Stomach (tissue), 8 donors: ENCODE measurements at regions not wholly inside any gene's neighbourhood (a gene's known extent, or its start where the extent isn't known, plus 50 kb on each side); places are given as distances from the start of the nearest gene placed in this dataset.

Experiments used
- DNase-seq, 2 donors: peaks; one replicate each; pipeline versions ENCODE4 v3.0.0 to v3.0.0-alpha.2; 2013 to 2019
- H3K27ac ChIP-seq, 5 donors: fragments of 200-600 bp in 4 of 5; sonication (generic) in 4 of 5; one replicate each; pipeline ENCODE4 v1.5.1; 2013 to 2019; ENCODE audit warnings: mild to moderate bottlenecking in 1 of 5, moderate library complexity in 1 of 5
- H3K27me3 ChIP-seq, 3 donors: fragments of 200-600 bp; sonication (generic); one replicate each; pipeline ENCODE4 v1.5.1; 2017 to 2019; ENCODE audit warnings: mixed run types in 1 of 3
- H3K36me3 ChIP-seq, 4 donors: fragments of 200-600 bp; sonication (generic); 1 replicate in 3 of 4; 2 replicates in 1 of 4; pipeline ENCODE4 v1.5.1; 2016 to 2019
- H3K4me1 ChIP-seq, 4 donors: fragments of 200-600 bp; sonication (generic); one replicate each; pipeline ENCODE4 v1.5.1; 2016 to 2019
- H3K4me3 ChIP-seq, 4 donors: fragments of 200-600 bp; sonication (generic) in 3 of 4; one replicate each; pipeline ENCODE4 v1.5.1; 2016 to 2019; ENCODE audit warnings: mild to moderate bottlenecking in 1 of 4
- H3K9me3 ChIP-seq, 4 donors: fragments of 200-600 bp; sonication (generic); one replicate each; pipeline ENCODE4 v1.5.1; 2016 to 2019
- CTCF ChIP-seq, 7 experiments: fragments of 450-650 bp in 4 of 7; fragments of 200-600 bp in 3 of 7; sonication (generic) in 3 of 7; IDR thresholded peaks; one replicate each; pipeline ENCODE4 v1.5.1; 2016 to 2019; ENCODE audit warnings: antibody characterized with exemption in 7 of 7, control low read depth in 2 of 7, mild to moderate bottlenecking in 1 of 7
- EP300 ChIP-seq: sonication (generic); formaldehyde crosslinking; IDR thresholded peaks from one replicate; pipeline ENCODE4 v1.6.1; 2017; ENCODE audit warnings: antibody characterized with exemption
- POLR2A ChIP-seq, 4 donors: fragments of 450-650 bp; IDR thresholded peaks; one replicate each; pipeline ENCODE4 v1.6.1; 2016; ENCODE audit warnings: antibody characterized with exemption in 4 of 4, control low read depth in 2 of 4, mild to moderate bottlenecking in 1 of 4, moderate library complexity in 1 of 4
- POLR2AphosphoS5 ChIP-seq, 3 donors: sonication (generic); formaldehyde crosslinking; IDR thresholded peaks; one replicate each; pipeline ENCODE4 v1.6.1; 2016; ENCODE audit warnings: antibody characterized with exemption in 3 of 3
- WGBS, 5 donors: extraction: QIAGEN DNeasy Blood & Tissue Kit in 3 of 5; methylation state at CpG; one replicate each; pipeline versions ENCODE4 v1.1.5 to v1.1.7; 2013 to 2018; 5-methylcytosine and 5-hydroxymethylcytosine counted together
- intact Hi-C: fragments of 100-400 bp; cut with DNase I; formaldehyde crosslinking; loops from one replicate; pipeline ENCODE4 v1.15.1; 2023; ENCODE audit warnings: low total_unique reads
- donor health status: healthy with polysubstance abuse.
- donor health status: Bipolar disorder and iron deficiency.
- donor health status: healthy.

GRCh38 chr13:74866101-74866500, 615.9 kb downstream of the TBC1D4 start:
- Histone ChIP-seq H3K36me3 (no peaks in the 10 kb centered on the region), H3K4me3 (no peak overlapping the region), H3K4me1 (no peaks in the 10 kb centered on the region), H3K27ac (no peak overlapping the region), H3K27me3 (no peaks in the 10 kb centered on the region), H3K9me3 (peaks cover 0 to 15% (median 7%) of the 10 kb centered on the region in 4 donors)
- WGBS, 5 donors: 18 to 40% (median 22%) methylated on average over 1 of the region's 1 CpG
- DNase-seq: peak in 1 of 2 donors; percentile 53
- intact Hi-C loops: no loop called here
- TF ChIP-seq POLR2AphosphoS5 (IDR thresholded peaks at IDR 0.05): no peak
- TF ChIP-seq POLR2A (IDR thresholded peaks at IDR 0.05): no peak
- TF ChIP-seq EP300: no peak
- no peak for TF ChIP-seq CTCF (IDR thresholded peaks at IDR 0.05)

- no peak overlapping the region for H3K4me3 ChIP-seq
- TF ChIP-seq POLR2AphosphoS5 (IDR thresholded peaks at IDR 0.05) (no peak), EP300 (no peak), CTCF (IDR thresholded peaks at IDR 0.05) (no peak), POLR2A (IDR thresholded peaks at IDR 0.05) (no peak)
- no peaks in the 10 kb centered on the region for H3K27me3 ChIP-seq
- H3K9me3 ChIP-seq: peaks cover 0 to 15% (median 7%) of the 10 kb centered on the region in 4 donors
- no peaks in the 10 kb centered on the region for H3K4me1 ChIP-seq
- no peaks in the 10 kb centered on the region for H3K36me3 ChIP-seq
- peak in 1 of 2 donors; percentile 53 for DNase-seq
- no peak overlapping the region for H3K27ac ChIP-seq
- intact Hi-C loops: no loop called here
Measured at GRCh38 chr13:74865656-74866055, 616.3 kb downstream of the TBC1D4 start.

GRCh38 chr13:74860789-74861188, 621.2 kb downstream of the TBC1D4 start:
- Histone ChIP-seq H3K36me3 (no peaks in the 10 kb centered on the region), H3K27me3 (no peaks in the 10 kb centered on the region), H3K9me3 (peaks cover 0 to 11% (median 8%) of the 10 kb centered on the region in 4 donors), H3K27ac (no peak overlapping the region), H3K4me1 (no peaks in the 10 kb centered on the region), H3K4me3 (no peak overlapping the region)
- no peak for DNase-seq
- 88 to 97% (median 95%) methylated on average over 1 of the region's 1 CpG for WGBS, 5 donors
- TF ChIP-seq POLR2AphosphoS5 (IDR thresholded peaks at IDR 0.05): no peak
- intact Hi-C loops: no loop called here

- Histone ChIP-seq H3K4me1 (no peaks in the 10 kb centered on the region), H3K9me3 (peaks cover 0 to 22% (median 12%) of the 10 kb centered on the region in 4 donors), H3K36me3 (no peaks in the 10 kb centered on the region), H3K27me3 (no peaks in the 10 kb centered on the region), H3K27ac (no peak overlapping the region), H3K4me3 (no peak overlapping the region)
- TF ChIP-seq POLR2A (IDR thresholded peaks at IDR 0.05) (no peak), CTCF (IDR thresholded peaks at IDR 0.05) (no peak), POLR2AphosphoS5 (IDR thresholded peaks at IDR 0.05) (no peak)
- DNase-seq: no peak
- intact Hi-C loops: no loop called here
- 21 to 59% (median 46%) methylated on average over 2 of the region's 2 CpGs for WGBS, 5 donors
Measured at GRCh38 chr13:74850893-74851292, 631.1 kb downstream of the TBC1D4 start.

GRCh38 chr13:74847966-74848365, 634.0 kb downstream of the TBC1D4 start:
- DNase-seq: no peak
- WGBS, 5 donors: 54 to 71% (median 67%) methylated on average over 1 of the region's 1 CpG
- Histone ChIP-seq H3K27me3 (no peaks in the 10 kb centered on the region), H3K4me1 (no peaks in the 10 kb centered on the region), H3K4me3 (no peak overlapping the region), H3K9me3 (peaks cover 0 to 15% (median 8%) of the 10 kb centered on the region in 4 donors), H3K27ac (no peak overlapping the region), H3K36me3 (no peaks in the 10 kb centered on the region)
- TF ChIP-seq EP300: no peak
- intact Hi-C loops: no loop called here

GRCh38 chr13:74845806-74846205, 636.2 kb downstream of the TBC1D4 start:
- no peaks in the 10 kb centered on the region for H3K27me3 ChIP-seq
- H3K27ac ChIP-seq: no peak overlapping the region
- H3K4me1 ChIP-seq: no peaks in the 10 kb centered on the region
- TF ChIP-seq EP300 (no peak), CTCF (IDR thresholded peaks at IDR 0.05) (no peak), POLR2AphosphoS5 (IDR thresholded peaks at IDR 0.05) (no peak)
- no peak for DNase-seq
- H3K9me3 ChIP-seq: peaks cover 0 to 15% (median 8%) of the 10 kb centered on the region in 4 donors
- intact Hi-C loops: no loop called here
- H3K36me3 ChIP-seq: no peaks in the 10 kb centered on the region
- H3K4me3 ChIP-seq: no peak overlapping the region
